PFSK-1 (cell line): ENCODE measurements at regions not wholly inside any gene's neighbourhood (a gene's known extent, or its start where the extent isn't known, plus 50 kb on each side); places are given as distances from the start of the nearest gene placed in this dataset.

Experiments used
- FOXP2 ChIP-seq: optimal IDR thresholded peaks from 2 replicates; pipeline ENCODE3; 2011; ENCODE audit warnings: borderline replicate concordance, control low read depth, inconsistent platforms; ENCODE audit not compliant: insufficient read depth; ENCODE audit errors: extremely low read length, extremely low read depth
- POLR2AphosphoS5 ChIP-seq: IDR thresholded peaks from 2 replicates; pipeline ENCODE4 v1.6.1; 2012; ENCODE audit warnings: low read depth, mild to moderate bottlenecking, control low read depth, low read length, moderate library complexity
- SIN3A ChIP-seq: IDR thresholded peaks from 2 replicates; pipeline ENCODE4 v1.6.1; 2012; ENCODE audit warnings: mild to moderate bottlenecking, low read length, moderate library complexity, borderline replicate concordance; ENCODE audit not compliant: insufficient read depth
- TAF1 ChIP-seq: IDR thresholded peaks from 2 replicates; pipeline ENCODE4 v1.6.1; 2012; ENCODE audit warnings: low read length, control low read depth, borderline replicate concordance; ENCODE audit not compliant: insufficient read depth
- TF ChIP-seq, protein P1 (sequence below), 2 experiments: IDR thresholded peaks; 2 replicates each; pipeline versions ENCODE4 v1.6.1 to v1.8.0; 2011 to 2012; ENCODE audit warnings: low read depth in 2 of 2, low read length in 2 of 2, control low read depth in 1 of 2, inconsistent platforms in 1 of 2, mild to moderate bottlenecking in 1 of 2, moderate library complexity in 1 of 2; ENCODE audit not compliant: insufficient read depth in 1 of 2

- TF ChIP-seq POLR2AphosphoS5 (no peak), SIN3A (no peak), FOXP2 (no peak), TAF1 (no peak)
- TF ChIP-seq, protein P1, sequence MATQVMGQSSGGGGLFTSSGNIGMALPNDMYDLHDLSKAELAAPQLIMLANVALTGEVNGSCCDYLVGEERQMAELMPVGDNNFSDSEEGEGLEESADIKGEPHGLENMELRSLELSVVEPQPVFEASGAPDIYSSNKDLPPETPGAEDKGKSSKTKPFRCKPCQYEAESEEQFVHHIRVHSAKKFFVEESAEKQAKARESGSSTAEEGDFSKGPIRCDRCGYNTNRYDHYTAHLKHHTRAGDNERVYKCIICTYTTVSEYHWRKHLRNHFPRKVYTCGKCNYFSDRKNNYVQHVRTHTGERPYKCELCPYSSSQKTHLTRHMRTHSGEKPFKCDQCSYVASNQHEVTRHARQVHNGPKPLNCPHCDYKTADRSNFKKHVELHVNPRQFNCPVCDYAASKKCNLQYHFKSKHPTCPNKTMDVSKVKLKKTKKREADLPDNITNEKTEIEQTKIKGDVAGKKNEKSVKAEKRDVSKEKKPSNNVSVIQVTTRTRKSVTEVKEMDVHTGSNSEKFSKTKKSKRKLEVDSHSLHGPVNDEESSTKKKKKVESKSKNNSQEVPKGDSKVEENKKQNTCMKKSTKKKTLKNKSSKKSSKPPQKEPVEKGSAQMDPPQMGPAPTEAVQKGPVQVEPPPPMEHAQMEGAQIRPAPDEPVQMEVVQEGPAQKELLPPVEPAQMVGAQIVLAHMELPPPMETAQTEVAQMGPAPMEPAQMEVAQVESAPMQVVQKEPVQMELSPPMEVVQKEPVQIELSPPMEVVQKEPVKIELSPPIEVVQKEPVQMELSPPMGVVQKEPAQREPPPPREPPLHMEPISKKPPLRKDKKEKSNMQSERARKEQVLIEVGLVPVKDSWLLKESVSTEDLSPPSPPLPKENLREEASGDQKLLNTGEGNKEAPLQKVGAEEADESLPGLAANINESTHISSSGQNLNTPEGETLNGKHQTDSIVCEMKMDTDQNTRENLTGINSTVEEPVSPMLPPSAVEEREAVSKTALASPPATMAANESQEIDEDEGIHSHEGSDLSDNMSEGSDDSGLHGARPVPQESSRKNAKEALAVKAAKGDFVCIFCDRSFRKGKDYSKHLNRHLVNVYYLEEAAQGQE (IDR thresholded peaks at IDR 0.05; ENCODE audit: insufficient read depth in 1 of 2, low read depth in 2 of 2, low read length in 2 of 2): no peak
Measured at GRCh38 chr4:31349907-31350306, 629.7 kb downstream of the PCDH7 start.

DNA sequence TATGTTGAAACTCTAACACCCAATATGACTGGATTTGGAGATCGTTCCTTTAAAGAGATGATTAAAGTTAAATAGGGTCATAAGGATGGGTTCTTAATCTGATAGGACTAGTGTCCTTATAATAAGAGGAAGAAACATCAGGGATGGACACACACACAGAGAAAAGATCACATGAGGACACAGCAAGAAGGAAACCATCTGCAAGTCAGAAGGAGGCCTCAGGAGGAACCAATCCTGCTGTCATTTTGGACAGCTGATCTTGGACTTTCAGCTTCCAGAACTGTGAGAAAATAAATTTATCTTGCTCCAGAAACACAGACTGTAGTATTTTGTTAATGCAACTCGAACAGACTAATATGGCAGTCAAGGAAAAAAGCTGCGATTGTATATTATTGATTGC is 631.5 kb downstream of the PCDH7 start:
- TF ChIP-seq TAF1 (no peak), SIN3A (no peak), FOXP2 (no peak), POLR2AphosphoS5 (no peak)
- TF ChIP-seq, protein P1 (IDR thresholded peaks at IDR 0.05; ENCODE audit: insufficient read depth in 1 of 2, low read depth in 2 of 2, low read length in 2 of 2): no peak

- TF ChIP-seq SIN3A (no peak), TAF1 (no peak), FOXP2 (no peak), POLR2AphosphoS5 (no peak)
- TF ChIP-seq, protein P1 (IDR thresholded peaks at IDR 0.05; ENCODE audit: insufficient read depth in 1 of 2, low read depth in 2 of 2, low read length in 2 of 2): no peak
Measured at GRCh38 chr4:31356839-31357238, 636.7 kb downstream of the PCDH7 start.

DNA sequence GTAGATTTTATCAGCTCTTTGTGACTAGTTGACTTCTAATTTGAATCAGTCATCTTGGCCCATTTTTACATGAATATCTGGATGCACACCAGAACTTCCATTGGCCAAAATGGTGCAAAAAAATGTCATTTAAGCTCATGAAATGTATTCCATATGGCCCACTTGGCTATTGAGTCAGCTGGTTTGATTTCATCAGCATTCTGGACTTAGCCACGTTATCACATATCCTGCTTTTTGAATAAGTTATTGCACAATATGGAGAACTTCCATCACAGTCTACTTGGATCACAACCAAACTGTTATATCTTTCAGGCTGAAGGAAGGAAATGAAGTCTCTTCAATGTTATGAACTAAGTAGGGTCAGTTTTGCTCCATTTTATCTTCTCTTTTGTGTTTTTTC is 640.6 kb downstream of the PCDH7 start:
- no peak for TF ChIP-seq SIN3A
- TF ChIP-seq, protein P1 (IDR thresholded peaks at IDR 0.05; ENCODE audit: insufficient read depth in 1 of 2, low read depth in 2 of 2, low read length in 2 of 2): no peak
- TF ChIP-seq TAF1: no peak
- TF ChIP-seq FOXP2: no peak
- TF ChIP-seq POLR2AphosphoS5: no peak

DNA sequence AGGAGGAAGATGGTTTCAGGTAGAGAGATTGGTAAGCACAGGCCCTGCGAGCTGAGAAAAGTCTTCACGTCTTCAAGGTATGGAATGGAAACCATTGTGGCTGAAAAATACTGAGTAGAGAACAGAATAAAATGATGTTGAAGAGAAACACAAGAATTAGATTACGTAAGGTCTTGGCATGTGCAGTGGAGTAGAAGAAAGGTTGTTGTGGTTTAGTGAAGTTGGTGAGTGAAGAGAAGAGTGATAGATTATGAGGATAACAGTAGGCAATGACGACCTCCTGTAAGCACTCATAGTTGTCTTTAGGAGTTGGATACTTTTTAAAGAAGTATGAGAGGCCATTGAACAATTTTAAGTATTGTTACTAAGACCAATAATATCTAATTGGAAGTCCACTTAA is 642.6 kb downstream of the PCDH7 start:
- TF ChIP-seq TAF1 (no peak), FOXP2 (no peak), POLR2AphosphoS5 (no peak), SIN3A (no peak)
- TF ChIP-seq, protein P1 (IDR thresholded peaks at IDR 0.05; ENCODE audit: insufficient read depth in 1 of 2, low read depth in 2 of 2, low read length in 2 of 2): no peak
